Trophoblast cell (in vitro differentiated cells and primary cell): ENCODE measurements at regions not wholly inside any gene's neighbourhood (a gene's known extent, or its start where the extent isn't known, plus 50 kb on each side); places are given as distances from the start of the nearest gene placed in this dataset.

Source experiments
- DNase-seq, 2 donors: peaks; one replicate each; pipeline ENCODE4 v3.0.0-alpha.2; 2016
- H2AFZ ChIP-seq: 2 replicates; pipeline ENCODE4 v1.6.1; 2013; ENCODE audit warnings: low read length, moderate library complexity, mild to moderate bottlenecking; ENCODE audit not compliant: insufficient read depth, poor library complexity
- H2AK5ac ChIP-seq: 2 replicates; pipeline ENCODE4 v1.6.1; 2013; ENCODE audit warnings: mild to moderate bottlenecking, low read length
- H2BK120ac ChIP-seq: 2 replicates; pipeline ENCODE4 v1.6.1; 2013; ENCODE audit warnings: low read length, mild to moderate bottlenecking, moderate library complexity; ENCODE audit not compliant: insufficient read depth, poor library complexity
- H2BK12ac ChIP-seq: 2 replicates; pipeline ENCODE4 v1.6.1; 2013; ENCODE audit warnings: mild to moderate bottlenecking, low read length, moderate library complexity
- H2BK5ac ChIP-seq: 2 replicates; pipeline ENCODE4 v1.6.1; 2013; ENCODE audit warnings: low read length, low read depth, moderate library complexity, mild to moderate bottlenecking; ENCODE audit not compliant: poor library complexity
- H3K14ac ChIP-seq: 2 replicates; pipeline ENCODE4 v1.6.1; 2013; ENCODE audit warnings: mild to moderate bottlenecking, low read length
- H3K18ac ChIP-seq: 2 replicates; pipeline ENCODE4 v1.6.1; 2013; ENCODE audit warnings: mild to moderate bottlenecking, low read length
- H3K23ac ChIP-seq: 2 replicates; pipeline ENCODE4 v1.6.1; 2013; ENCODE audit warnings: low read length
- H3K27ac ChIP-seq: 2 replicates; pipeline ENCODE4 v1.5.1; 2013; ENCODE audit warnings: low read depth, mild to moderate bottlenecking, inconsistent platforms, low read length, moderate library complexity
- H3K27me3 ChIP-seq: 2 replicates; pipeline ENCODE4 v1.6.1; 2013; ENCODE audit warnings: inconsistent platforms, mild to moderate bottlenecking, low read length, moderate library complexity; ENCODE audit not compliant: insufficient read depth
- H3K36me3 ChIP-seq, 2 experiments: 1 replicate in 1 of 2; 2 replicates in 1 of 2; pipeline ENCODE4 v1.6.1; 2013; ENCODE audit warnings: low read length in 2 of 2, mild to moderate bottlenecking in 2 of 2, moderate library complexity in 1 of 2; ENCODE audit not compliant: insufficient read depth in 2 of 2, control insufficient read depth in 1 of 2
- H3K4ac ChIP-seq: 2 replicates; pipeline ENCODE4 v1.6.1; 2013; ENCODE audit warnings: low read depth, mild to moderate bottlenecking, low read length, moderate library complexity
- H3K4me1 ChIP-seq, 2 experiments: 1 replicate in 1 of 2; 2 replicates in 1 of 2; pipeline ENCODE4 v1.6.1; 2013; ENCODE audit warnings: low read length in 2 of 2, mild to moderate bottlenecking in 2 of 2, moderate library complexity in 1 of 2; ENCODE audit not compliant: insufficient read depth in 2 of 2, control insufficient read depth in 1 of 2
- H3K4me2 ChIP-seq: 2 replicates; pipeline ENCODE4 v1.6.1; 2013; ENCODE audit warnings: inconsistent platforms, mild to moderate bottlenecking, low read length, moderate library complexity
- H3K4me3 ChIP-seq: 2 replicates; pipeline ENCODE4 v1.5.1; 2013; ENCODE audit warnings: mild to moderate bottlenecking, low read depth, low read length, inconsistent platforms
- H3K79me1 ChIP-seq: one replicate; pipeline ENCODE4 v1.6.1; 2013; ENCODE audit warnings: low read length
- H3K79me2 ChIP-seq: 2 replicates; pipeline ENCODE4 v1.6.1; 2013; ENCODE audit warnings: low read length, mild to moderate bottlenecking; ENCODE audit not compliant: control insufficient read depth, insufficient read depth, poor library complexity
- H3K9ac ChIP-seq: 2 replicates; pipeline ENCODE4 v1.6.1; 2013; ENCODE audit warnings: mild to moderate bottlenecking, low read length
- H3K9me3 ChIP-seq: 2 replicates; pipeline ENCODE4 v1.6.1; 2013; ENCODE audit warnings: low read depth, mild to moderate bottlenecking, control low read depth, inconsistent platforms, low read length; ENCODE audit not compliant: insufficient read depth
- H4K12ac ChIP-seq: 2 replicates; pipeline ENCODE4 v1.6.1; 2013; ENCODE audit warnings: low read depth, mild to moderate bottlenecking, low read length, moderate library complexity
- H4K8ac ChIP-seq: 2 replicates; pipeline ENCODE4 v1.6.1; 2013; ENCODE audit warnings: low read depth, mild to moderate bottlenecking, low read length, moderate library complexity
- H4K91ac ChIP-seq: one replicate; pipeline ENCODE4 v1.6.1; 2013; ENCODE audit warnings: low read depth, mild to moderate bottlenecking, low read length, moderate library complexity
- WGBS: extraction: QIAGEN DNeasy Blood & Tissue Kit; methylation state at CpG from one replicate; pipeline ENCODE4 v1.1.7; 2013; ENCODE audit warnings: missing lambda C conversion rate; ENCODE audit not compliant: insufficient read length, insufficient coverage; ENCODE audit errors: extremely low coverage; 5-methylcytosine and 5-hydroxymethylcytosine counted together

- Histone ChIP-seq H2BK5ac (no peak overlapping the region), H2AFZ (no peak overlapping the region), H3K4ac (no peak overlapping the region), H3K9me3 (no peaks in the 10 kb centered on the region), H4K91ac (no peak overlapping the region), H3K4me3 (no peak overlapping the region), H2BK120ac (no peak overlapping the region), H3K79me1 (no peaks in the 10 kb centered on the region), H2BK12ac (no peak overlapping the region), H3K14ac (no peak overlapping the region), H3K4me2 (no peak overlapping the region), H3K18ac (no peak overlapping the region), H3K27me3 (no peaks in the 10 kb centered on the region), H3K4me1 (no peaks in the 10 kb centered on the region), H3K9ac (no peak overlapping the region), H3K23ac (no peak overlapping the region), H4K8ac (no peak overlapping the region), H3K79me2 (no peaks in the 10 kb centered on the region), H2AK5ac (no peak overlapping the region), H3K27ac (no peak overlapping the region), H3K36me3 (no peaks in the 10 kb centered on the region), H4K12ac (no peak overlapping the region)
- WGBS, result no CpG with 5 or more reads among the region's 3 CpGs
- DNase-seq, result no peak
Measured at GRCh38 chr5:45098483-45098882, 289.7 kb downstream of the MRPS30 start.

GRCh38 chr5:45101146-45101545 is 292.4 kb downstream of the MRPS30 start:
- no peak overlapping the region for H2BK12ac ChIP-seq
- no peak overlapping the region for H3K4me3 ChIP-seq
- H3K36me3 ChIP-seq, result no peaks in the 10 kb centered on the region
- no peak overlapping the region for H3K27ac ChIP-seq
- H3K79me2 ChIP-seq, result no peaks in the 10 kb centered on the region
- no peak overlapping the region for H3K4ac ChIP-seq
- H2AFZ ChIP-seq, result no peak overlapping the region
- no peak overlapping the region for H2AK5ac ChIP-seq
- H3K4me2 ChIP-seq, result no peak overlapping the region
- no peak overlapping the region for H4K12ac ChIP-seq
- H3K18ac ChIP-seq, result no peak overlapping the region
- no peaks in the 10 kb centered on the region for H3K4me1 ChIP-seq
- H4K91ac ChIP-seq, result no peak overlapping the region
- H3K27me3 ChIP-seq, result no peaks in the 10 kb centered on the region
- no peak overlapping the region for H3K23ac ChIP-seq
- no peaks in the 10 kb centered on the region for H3K9me3 ChIP-seq
- H3K79me1 ChIP-seq, result no peaks in the 10 kb centered on the region
- H3K14ac ChIP-seq, result no peak overlapping the region
- H4K8ac ChIP-seq, result no peak overlapping the region
- H2BK5ac ChIP-seq, result no peak overlapping the region
- WGBS, result no CpG with 5 or more reads among the region's 4 CpGs
- no peak overlapping the region for H2BK120ac ChIP-seq
- no peak for DNase-seq
- H3K9ac ChIP-seq, result no peak overlapping the region

- Histone ChIP-seq H3K9ac (no peak overlapping the region), H4K12ac (no peak overlapping the region), H4K8ac (no peak overlapping the region), H2BK12ac (no peak overlapping the region), H4K91ac (no peak overlapping the region), H2BK120ac (no peak overlapping the region), H3K9me3 (no peaks in the 10 kb centered on the region), H2BK5ac (no peak overlapping the region), H2AK5ac (no peak overlapping the region), H2AFZ (no peak overlapping the region), H3K4me2 (no peak overlapping the region), H3K79me1 (no peaks in the 10 kb centered on the region), H3K36me3 (no peaks in the 10 kb centered on the region), H3K14ac (no peak overlapping the region), H3K79me2 (no peaks in the 10 kb centered on the region), H3K27me3 (no peaks in the 10 kb centered on the region), H3K4me3 (no peak overlapping the region), H3K4ac (no peak overlapping the region), H3K18ac (no peak overlapping the region), H3K27ac (no peak overlapping the region), H3K23ac (no peak overlapping the region), H3K4me1 (no peaks in the 10 kb centered on the region)
- no peak for DNase-seq
- no CpG with 5 or more reads among the region's 1 CpG for WGBS
Measured at GRCh38 chr5:45105491-45105994, 296.8 kb downstream of the MRPS30 start.

GRCh38 chr5:45109062-45109461 is 300.3 kb downstream of the MRPS30 start:
- Histone ChIP-seq H2BK120ac (no peak overlapping the region), H2BK5ac (no peak overlapping the region), H2BK12ac (no peak overlapping the region), H4K8ac (no peak overlapping the region), H2AK5ac (no peak overlapping the region), H4K91ac (no peak overlapping the region), H3K27ac (no peak overlapping the region), H4K12ac (no peak overlapping the region), H3K9ac (peak overlapping the region; percentile 56), H2AFZ (no peak overlapping the region), H3K14ac (no peak overlapping the region), H3K4me3 (no peak overlapping the region), H3K9me3 (no peaks in the 10 kb centered on the region), H3K79me1 (no peaks in the 10 kb centered on the region), H3K79me2 (no peaks in the 10 kb centered on the region), H3K18ac (no peak overlapping the region), H3K4me1 (no peaks in the 10 kb centered on the region), H3K27me3 (no peaks in the 10 kb centered on the region), H3K4me2 (no peak overlapping the region), H3K23ac (no peak overlapping the region), H3K36me3 (no peaks in the 10 kb centered on the region), H3K4ac (no peak overlapping the region)
- DNase-seq, result no peak
- no CpG with 5 or more reads among the region's 1 CpG for WGBS
